ENCODE measurements at regions not wholly inside any gene's neighbourhood (a gene's known extent, or its start where the extent isn't known, plus 50 kb on each side); places are given as distances from the start of the nearest gene placed in this dataset.

DNA sequence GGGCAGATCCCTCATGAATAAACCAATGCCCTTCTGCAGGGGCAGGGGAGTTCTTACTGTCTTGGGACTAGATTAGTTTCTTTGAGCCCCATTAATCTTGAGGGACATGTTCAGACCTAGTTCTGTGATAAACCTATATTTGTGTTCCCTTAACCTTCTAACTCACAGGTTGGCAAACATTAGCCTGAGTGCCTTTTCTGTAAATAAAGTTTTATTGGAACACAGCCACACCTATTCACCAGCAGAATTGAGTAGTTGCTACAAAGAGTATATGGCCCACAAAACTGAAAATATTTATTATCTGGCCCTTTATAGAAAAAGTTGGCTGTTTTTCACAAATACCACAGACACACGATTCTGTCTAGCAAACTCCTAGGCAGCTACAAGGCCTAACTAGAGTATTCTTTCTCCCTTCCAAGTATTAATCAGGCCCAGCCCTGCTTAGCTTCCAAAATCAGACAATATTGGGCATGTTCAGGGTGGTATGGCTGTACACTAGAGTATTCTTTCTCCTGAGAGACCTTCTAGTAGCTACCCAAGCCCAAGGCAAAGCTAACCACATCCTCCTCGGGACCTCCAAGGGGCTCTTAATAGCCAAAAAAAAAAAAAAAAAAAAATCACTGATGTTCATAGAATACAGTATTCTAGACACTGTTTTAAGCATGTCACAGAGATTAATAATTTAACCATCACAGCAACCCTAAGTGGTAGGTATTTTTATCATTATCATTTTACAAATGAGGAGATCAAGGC lies 199.3 kb upstream of the PWP1 start:
- H3K27me3 ChIP-seq (ENCODE audit: insufficient read depth), result no peaks in the 10 kb centered on the region
- H4K20me1 ChIP-seq (replicated peaks; ENCODE audit: insufficient read depth), result no peaks in the 10 kb centered on the region; the same call in 1 of the 2 replicates
- TF ChIP-seq EZH2 (IDR thresholded peaks at IDR 0.05; ENCODE audit: low read depth, unreplicated experiment) (no peak), STAT1 (IDR thresholded peaks at IDR 0.05; ENCODE audit: unreplicated experiment) (no peak), CTCF (conservative IDR thresholded peaks at IDR 0.05; ENCODE audit: low read depth in 2 of 2) (no peak), POLR2AphosphoS5 (IDR thresholded peaks at IDR 0.05; ENCODE audit: low read depth) (no peak), ZNF331 (CRISPR knock-in tag; IDR thresholded peaks at IDR 0.05; ENCODE audit: low read depth) (no peak), CREB1 (CRISPR knock-in tag; IDR thresholded peaks at IDR 0.05; ENCODE audit: low read depth) (no peak), EZH2phosphoT487 (IDR thresholded peaks at IDR 0.05; ENCODE audit: unreplicated experiment) (no peak), ZNF462 (CRISPR knock-in tag; IDR thresholded peaks at IDR 0.05) (no peak), JUNB (IDR thresholded peaks at IDR 0.05; ENCODE audit: unreplicated experiment) (no peak), NANOG (IDR thresholded peaks at IDR 0.05; ENCODE audit: borderline replicate concordance) (no peak), ZNF114 (CRISPR knock-in tag; IDR thresholded peaks at IDR 0.05) (no peak)
- TF ChIP-seq, protein P1, sequence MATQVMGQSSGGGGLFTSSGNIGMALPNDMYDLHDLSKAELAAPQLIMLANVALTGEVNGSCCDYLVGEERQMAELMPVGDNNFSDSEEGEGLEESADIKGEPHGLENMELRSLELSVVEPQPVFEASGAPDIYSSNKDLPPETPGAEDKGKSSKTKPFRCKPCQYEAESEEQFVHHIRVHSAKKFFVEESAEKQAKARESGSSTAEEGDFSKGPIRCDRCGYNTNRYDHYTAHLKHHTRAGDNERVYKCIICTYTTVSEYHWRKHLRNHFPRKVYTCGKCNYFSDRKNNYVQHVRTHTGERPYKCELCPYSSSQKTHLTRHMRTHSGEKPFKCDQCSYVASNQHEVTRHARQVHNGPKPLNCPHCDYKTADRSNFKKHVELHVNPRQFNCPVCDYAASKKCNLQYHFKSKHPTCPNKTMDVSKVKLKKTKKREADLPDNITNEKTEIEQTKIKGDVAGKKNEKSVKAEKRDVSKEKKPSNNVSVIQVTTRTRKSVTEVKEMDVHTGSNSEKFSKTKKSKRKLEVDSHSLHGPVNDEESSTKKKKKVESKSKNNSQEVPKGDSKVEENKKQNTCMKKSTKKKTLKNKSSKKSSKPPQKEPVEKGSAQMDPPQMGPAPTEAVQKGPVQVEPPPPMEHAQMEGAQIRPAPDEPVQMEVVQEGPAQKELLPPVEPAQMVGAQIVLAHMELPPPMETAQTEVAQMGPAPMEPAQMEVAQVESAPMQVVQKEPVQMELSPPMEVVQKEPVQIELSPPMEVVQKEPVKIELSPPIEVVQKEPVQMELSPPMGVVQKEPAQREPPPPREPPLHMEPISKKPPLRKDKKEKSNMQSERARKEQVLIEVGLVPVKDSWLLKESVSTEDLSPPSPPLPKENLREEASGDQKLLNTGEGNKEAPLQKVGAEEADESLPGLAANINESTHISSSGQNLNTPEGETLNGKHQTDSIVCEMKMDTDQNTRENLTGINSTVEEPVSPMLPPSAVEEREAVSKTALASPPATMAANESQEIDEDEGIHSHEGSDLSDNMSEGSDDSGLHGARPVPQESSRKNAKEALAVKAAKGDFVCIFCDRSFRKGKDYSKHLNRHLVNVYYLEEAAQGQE (IDR thresholded peaks at IDR 0.05; ENCODE audit: unreplicated experiment), result no peak
- TF ChIP-seq, protein P2, sequence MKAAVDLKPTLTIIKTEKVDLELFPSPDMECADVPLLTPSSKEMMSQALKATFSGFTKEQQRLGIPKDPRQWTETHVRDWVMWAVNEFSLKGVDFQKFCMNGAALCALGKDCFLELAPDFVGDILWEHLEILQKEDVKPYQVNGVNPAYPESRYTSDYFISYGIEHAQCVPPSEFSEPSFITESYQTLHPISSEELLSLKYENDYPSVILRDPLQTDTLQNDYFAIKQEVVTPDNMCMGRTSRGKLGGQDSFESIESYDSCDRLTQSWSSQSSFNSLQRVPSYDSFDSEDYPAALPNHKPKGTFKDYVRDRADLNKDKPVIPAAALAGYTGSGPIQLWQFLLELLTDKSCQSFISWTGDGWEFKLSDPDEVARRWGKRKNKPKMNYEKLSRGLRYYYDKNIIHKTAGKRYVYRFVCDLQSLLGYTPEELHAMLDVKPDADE (IDR thresholded peaks at IDR 0.05), result no peak
- no peaks in the 10 kb centered on the region for H3F3A ChIP-seq (replicated peaks; ENCODE audit: low read depth)
- no peaks in the 10 kb centered on the region for H3K36me3 ChIP-seq (ENCODE audit: insufficient read depth)
- H3K4me3 ChIP-seq, result no peak overlapping the region
- Mint-ChIP-seq H3K4me1 (no peaks in the 10 kb centered on the region; the same call in 2 of the 3 replicates), H3K9me3 (no peaks in the 10 kb centered on the region), H3K27me3 (ENCODE audit: insufficient read depth, low read depth, poor library complexity) (peaks cover 7% of the 10 kb centered on the region), H3K4me3 (no peak overlapping the region), H3K27ac (no peak overlapping the region), H3K36me3 (ENCODE audit: low read depth) (no peaks in the 10 kb centered on the region)
- DNase-seq (ENCODE audit: low spot score), result no peak
- no peak overlapping the region for H3K4me2 ChIP-seq
- no peaks in the 10 kb centered on the region for H3K4me1 ChIP-seq (ENCODE audit: insufficient read depth)
- H3K79me2 ChIP-seq (replicated peaks; ENCODE audit: insufficient read depth), result no peaks in the 10 kb centered on the region
- ATAC-seq, result no peak
- H2AFZ ChIP-seq, result no peak overlapping the region
- no peak overlapping the region for H3K27ac ChIP-seq (ENCODE audit: low read depth)
- H3K9me2 ChIP-seq (ENCODE audit: insufficient read depth), result 0 out of 2 replicates have a peak, but pooled peaks cover 6% of the 10 kb centered on the region

Data from GM23338 (cell line).